Stimulated activated CD8-positive, alpha-beta memory T cell treated with anti-CD3 and anti-CD28 coated beads, Interleukin-7, amount 100 ng/mL, for 4 hours (primary cell): ENCODE measurements at regions not wholly inside any gene's neighbourhood (a gene's known extent, or its start where the extent isn't known, plus 50 kb on each side); places are given as distances from the start of the nearest gene placed in this dataset.

Experiments
- DNase-seq, 2 donors: peaks; one replicate each; pipeline ENCODE4 v3.0.0-alpha.2; 2020; ENCODE audit warnings: low read depth in 2 of 2

DNA sequence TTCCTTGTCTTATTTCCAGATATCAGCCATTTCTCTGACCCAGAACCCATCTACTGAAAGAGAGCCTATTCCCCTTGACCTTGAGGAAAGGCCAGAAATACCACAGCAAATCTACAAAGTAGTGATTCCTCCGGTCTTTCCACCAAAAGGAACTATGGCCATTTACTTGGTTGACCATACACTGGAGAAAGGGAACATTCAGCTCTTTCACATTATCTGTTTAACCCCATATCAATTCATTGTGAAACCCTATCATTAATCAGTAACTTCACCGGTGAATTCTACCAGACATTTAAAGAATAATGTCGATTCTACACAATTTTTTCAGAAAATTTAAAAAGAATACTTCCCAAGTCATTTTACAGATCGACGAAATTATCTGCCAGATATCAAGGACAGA is 265.7 kb upstream of the CLEC14A start:
- DNase-seq = no peak

DNA sequence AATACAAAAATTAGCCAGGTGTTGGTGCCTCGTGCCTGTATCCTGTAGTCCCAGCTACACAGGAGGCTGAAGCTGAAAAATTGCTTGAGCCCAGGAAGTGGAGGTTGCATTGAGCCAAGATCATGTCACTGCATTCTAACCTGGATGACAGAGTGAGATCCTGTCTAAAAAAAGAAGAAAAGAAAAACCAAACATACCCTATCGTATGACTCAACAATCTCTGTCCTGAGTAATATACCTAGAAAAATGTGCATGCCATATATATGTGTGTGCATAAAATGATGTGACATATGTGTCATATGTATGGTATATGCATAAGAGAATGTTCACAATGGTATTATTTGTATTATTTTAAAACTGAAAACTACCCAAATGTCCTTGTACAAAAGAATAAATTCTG is 261.5 kb upstream of the CLEC14A start:
- no peak for DNase-seq

DNA sequence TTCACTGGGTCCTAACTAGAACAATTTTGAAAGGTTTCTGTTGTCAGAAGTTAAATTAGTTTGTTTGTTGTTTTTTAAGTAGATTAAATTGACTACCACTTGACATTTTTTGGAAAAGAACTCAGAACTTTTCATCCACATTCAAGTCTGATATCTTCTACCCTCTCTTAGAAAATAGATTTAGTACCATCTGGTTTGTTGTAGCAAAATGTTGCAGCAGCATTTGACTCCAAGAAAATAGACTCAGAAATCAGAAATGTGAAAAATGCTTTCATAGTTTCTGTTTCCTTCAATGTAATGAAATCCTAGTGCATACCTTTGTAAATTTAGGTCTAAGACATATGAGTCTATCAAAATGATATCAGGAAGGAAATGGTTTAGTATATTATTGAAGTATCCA is 256.3 kb upstream of the CLEC14A start:
- DNase-seq = no peak

DNA sequence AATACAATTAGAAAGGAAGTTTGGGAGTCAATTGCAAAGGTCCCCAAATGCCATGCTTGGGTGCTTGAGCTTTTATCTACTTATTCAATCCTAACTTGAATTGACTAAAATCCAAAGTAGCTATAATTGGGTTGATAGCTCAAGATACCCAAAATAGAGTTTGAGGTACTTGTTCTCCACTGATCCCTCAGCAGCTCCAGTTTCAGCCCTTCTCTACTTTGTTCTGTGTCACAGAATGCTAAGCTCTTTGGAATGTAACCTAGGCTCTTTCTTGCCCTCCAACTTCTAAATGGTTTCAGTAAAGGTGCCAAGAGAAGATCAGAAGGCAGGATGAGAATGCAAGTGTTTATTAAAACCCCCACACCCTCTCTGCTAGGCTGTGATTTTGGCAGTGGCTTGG is 251.4 kb upstream of the CLEC14A start:
- DNase-seq = no peak

DNA sequence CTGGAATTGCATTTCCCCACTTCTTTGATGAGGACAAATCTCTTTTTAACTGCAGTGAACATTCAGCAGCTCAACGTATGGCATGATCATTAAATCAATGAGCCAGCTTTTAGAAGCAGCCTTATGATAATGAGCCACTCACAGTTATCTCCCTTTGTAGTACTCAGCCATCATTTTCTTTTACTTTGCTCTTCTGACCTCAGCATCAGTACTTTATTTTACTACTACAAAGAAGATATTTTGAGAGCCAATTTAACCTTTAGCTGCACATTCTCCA is 250.0 kb upstream of the CLEC14A start:
- no peak for DNase-seq

DNA sequence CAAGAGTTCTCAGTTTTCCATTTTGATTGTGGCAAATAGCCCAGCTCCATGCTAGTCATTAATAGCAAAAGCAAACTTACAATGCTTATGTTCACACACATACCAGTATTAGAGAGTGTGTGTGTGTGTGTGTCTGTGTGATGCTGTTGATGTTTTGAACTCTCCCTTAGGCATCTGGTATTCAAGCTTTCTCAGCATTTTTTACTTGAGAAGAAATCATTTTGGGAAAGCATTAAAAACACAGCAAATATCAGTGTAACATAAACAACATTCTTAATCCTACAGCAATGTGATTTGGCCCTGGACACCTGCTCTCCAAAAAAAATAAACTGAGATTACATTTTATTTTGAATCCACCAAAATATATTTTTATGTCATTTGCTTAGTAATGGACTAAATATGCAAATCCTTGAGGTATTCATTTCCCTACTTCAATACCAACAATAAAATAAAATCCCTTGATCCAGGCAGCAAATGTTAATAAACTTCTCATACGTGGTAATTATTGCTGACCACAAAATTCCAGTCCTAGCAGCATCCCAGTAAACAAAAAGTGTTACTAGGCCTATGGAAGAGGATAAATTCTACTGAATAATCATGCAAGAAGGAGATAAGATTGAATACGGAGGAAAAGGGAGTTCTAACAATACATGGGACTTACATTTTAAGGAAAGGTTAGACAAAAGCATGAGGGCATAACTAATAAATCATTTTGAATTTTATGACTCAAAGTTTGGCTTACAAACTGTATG is 249.5 kb upstream of the CLEC14A start:
- no peak for DNase-seq

DNA sequence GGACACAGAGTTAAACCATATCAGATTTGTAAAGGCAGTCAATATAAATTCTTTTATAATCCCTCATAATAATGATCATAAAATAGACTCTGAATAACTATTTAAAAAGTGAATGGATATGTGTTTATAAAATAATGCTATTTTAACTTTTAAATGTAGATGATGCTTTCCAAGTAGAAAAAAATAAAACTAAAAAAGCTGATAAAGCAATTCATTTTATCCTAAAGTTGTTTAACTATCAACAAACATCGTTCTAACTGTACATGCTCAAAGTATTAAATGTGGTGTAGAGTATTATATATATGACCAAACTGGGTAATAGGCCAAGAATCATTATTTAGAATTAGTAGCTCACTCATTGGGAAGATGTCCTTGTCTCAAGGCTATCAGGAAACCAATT is 248.3 kb upstream of the CLEC14A start:
- no peak for DNase-seq

DNA sequence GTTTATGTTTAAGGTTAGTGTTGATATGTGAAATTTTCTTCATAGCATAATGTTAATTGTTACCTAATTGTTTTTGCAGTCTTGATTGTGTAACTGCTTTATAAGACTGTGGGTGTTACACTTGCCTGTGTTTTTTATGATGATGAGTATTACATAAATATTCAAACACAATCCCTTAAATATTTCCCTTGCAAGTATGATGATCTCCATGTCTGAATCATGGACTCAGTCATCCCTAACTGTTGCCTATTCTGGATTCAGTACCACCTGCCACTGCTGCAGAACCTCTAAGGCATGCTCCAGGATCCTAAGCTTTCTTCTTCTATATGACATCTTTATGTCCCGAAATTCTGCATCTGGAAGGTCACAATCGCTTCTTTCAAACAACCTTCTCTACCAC is 246.3 kb upstream of the CLEC14A start:
- DNase-seq = no peak

DNA sequence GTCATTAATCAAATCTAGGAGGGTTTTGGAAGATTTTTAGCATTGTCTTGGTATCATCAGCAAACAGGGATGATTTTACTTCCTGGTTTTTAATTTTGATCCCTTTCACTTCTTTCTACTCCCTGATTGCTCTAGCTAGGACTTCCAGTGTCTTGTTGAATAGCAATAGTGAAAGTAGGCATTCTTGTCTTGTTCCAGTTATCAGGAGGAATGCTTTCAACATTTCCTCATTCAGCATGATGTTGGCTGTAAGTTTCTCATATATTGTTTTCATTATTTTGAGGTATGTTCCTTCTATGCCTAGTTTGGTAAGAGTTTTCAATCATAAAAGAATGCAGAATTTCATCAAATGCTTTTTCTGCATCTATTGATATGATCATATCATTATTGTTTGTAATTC is 244.2 kb upstream of the CLEC14A start:
- no peak for DNase-seq

DNA sequence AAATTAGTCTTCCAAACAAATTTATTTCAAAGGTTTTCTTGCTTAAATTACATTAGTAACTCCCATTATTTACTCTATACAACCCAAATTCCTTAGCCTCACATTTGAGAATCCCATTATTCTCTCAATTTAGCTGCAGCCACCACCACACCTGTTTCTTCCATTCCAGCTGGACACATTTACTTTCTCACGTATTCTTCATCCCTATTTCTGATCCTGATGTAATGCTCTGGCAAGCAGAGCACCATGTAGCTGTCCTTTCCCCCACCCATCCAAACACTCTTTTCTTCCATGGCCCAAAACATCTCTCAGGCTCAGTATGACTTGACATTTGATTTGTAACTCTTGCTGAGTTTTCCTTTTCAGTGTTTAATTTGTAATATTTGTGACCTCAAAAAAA is 240.2 kb upstream of the CLEC14A start:
- DNase-seq = no peak

DNA sequence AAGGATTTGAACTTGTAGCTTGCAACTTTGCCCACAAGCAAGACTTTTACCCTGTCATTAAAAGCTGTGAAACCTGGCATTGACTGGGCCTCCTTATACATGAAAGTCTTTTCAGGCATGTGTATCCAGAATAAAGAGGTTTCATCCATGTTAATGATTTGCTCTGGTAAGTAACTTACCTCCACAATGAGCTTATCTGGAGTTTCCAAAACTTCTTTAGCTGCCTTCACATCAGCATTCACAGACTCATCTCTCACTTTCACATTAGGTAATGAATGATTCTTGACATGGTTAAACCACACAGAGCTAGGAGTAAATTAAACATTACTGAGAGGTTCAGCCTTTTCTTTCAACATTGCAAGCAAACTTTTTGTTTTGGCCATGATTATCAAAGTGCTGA is 234.4 kb upstream of the CLEC14A start:
- DNase-seq = no peak

DNA sequence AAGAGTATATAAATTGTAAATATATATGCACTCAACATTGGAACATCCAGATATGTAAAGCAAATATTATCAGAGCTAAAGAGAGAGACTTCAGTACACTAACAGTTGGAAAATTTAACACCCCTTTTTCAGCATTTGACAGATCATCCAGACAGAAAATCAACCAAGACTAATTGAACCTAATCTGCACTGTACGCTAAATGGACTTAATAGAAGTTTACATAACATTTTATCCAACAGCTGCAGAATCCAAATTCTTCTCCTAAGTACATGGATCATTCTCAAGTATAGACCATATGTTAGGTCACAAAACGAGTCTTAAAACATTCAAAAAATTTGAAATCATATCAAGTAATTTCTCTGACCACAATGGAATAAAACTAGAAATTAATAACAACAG is 229.1 kb upstream of the CLEC14A start:
- no peak for DNase-seq

DNA sequence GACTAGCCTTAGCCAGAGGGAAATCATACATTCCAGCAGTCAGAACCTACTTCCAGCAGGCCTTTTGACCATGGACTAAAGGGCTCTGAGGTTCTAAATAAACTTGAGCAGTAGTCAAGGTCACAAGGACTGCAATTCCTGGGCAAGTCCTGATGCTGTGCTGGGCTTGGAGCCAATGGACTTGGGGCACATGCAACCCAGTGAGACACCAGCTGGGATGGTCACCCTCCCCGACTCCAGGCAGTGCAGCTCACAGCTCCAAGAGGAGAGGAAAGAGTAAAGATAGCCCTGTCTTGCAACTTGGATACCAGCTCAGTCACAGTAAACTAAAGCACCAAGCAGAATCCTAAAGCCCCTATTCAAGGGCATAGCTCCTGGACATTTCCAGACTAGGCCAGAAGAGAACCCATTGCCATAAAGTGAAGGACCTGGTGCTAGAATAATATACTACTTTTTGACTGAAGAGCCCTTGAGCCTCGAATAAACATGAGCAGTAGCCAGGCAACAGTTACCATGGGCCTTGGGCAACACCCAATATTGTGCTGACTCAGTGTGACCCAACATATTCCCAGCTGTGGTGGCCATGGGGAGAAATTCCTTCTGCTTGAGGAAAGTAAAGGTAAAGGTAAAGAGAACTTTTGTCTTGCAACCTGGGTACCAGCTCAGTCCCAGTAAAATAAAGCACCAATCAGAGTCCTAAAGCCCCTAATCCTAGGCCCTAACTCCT is 226.2 kb upstream of the CLEC14A start:
- DNase-seq = no peak

DNA sequence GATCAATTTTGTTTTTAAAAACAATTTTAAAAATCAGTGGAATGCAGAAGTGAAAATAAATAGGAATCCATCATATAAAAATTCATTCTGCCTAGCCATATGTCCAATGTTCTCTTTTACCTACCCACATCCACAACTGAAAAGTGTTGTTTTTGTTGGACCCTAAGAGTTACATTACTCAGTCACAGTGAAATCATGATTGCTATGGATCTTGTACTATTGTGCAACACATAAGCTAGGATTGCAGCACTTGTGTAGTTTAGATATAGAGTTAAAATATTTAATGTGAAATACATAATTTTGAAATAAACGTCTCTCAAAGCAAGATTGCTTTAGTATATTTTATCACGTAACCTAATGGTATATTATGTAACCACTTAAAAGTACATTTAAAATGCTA is 213.3 kb upstream of the CLEC14A start:
- no peak for DNase-seq

DNA sequence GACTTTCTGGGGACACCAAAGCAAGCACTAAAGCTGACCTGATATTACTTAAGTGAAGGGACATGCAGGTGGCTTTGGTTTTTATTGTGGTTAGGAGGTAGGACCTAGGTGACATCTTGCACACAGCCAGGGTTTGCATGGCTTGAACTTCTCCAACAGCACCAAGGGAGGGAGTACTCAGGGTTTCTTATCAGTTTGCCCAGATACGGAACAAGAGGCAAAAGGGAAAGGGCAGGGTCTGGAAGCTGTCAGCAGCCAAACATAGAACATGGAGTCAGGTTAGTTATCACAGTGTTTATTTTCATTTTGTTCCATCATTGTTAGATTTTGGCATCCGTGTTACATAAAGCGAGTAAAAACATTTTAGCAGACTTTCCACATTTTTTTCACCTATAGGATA is 186.3 kb upstream of the CLEC14A start:
- DNase-seq = no peak

DNA sequence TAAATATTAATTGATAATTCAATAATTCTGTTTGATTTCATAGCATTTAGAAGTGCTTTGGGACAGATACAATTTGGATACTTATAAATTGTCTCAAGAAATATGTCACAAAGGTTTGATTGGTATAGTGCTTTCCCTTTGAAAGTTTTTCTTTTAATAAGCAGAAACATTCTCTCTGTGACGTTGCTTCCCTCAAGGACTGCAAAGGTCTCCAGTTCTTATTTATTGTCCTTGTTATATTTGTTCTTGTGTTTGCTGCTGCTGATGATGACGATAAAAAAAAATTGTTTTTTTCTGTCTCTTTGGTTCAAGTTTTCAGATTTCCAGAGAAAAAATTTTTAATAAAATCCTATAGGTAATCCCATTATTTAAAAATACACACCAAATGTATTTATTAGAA is 176.3 kb upstream of the CLEC14A start:
- DNase-seq = no peak

DNA sequence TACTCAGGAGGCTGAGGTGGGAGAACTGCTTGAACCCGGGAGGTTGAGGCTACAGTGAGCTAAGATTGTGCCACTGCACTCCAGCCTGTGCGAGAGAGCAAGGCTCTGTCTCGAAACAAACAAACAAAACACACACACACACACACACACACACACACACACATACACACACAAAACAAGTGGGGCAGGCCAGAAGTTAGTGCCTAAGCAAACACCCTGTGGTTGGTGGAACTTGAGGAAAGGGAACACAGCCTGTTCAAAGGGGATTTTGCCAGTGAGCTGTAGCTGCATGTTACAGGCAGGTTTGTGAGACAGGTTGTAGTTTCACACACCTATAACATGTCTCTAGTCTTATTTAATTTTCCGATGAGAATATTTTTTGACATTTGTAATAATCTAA is 175.3 kb upstream of the CLEC14A start:
- DNase-seq = no peak

DNA sequence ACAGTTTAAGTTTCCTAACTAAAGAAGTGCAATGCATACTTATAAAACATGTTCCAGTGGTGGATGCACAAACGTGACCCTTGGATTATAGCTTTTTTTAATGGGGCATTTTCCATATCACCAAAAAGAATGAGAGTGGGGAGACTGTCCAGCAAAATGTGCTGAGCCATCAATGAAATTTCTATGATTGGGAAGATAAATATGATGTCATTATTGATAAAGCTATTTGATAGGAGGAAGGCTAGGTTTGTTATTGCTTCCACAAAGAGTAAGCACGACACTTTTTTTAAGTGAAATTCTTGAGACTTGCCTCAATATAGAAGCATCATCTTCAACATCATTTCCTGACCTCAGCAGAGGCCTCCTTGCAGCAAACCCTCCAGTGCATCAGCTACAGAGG is 174.6 kb upstream of the CLEC14A start:
- no peak for DNase-seq

DNA sequence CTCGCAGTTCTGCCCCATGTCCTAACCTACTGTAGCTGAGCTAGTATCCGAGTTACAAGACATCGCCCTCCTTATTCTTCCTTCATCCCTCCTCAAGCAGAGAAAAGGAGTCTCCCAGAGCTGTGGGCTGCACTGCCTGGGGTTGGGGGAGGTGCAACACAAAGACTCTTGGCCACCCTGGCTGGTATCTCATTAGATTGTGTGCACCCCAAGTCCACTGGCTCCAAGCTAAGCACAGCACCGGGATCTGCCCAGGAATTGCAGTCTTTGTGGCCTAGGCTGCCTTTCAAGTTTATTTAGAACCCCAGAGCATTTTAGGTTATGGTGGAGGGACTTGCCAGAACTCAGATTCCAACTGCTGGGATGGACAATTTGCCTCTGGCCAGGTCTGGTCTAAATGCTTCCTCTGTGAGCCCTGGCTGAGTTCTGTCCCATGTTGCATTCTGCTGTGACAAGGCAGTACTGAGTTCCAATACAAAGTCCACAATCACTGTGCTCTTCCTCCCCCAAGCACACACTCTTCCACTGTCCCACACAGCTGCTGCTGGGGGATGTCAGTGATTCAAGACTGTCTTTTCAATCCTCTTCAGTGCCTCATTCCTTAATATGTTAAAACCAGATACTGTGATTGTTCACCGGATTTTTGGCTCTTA is 169.6 kb upstream of the CLEC14A start:
- DNase-seq = no peak

DNA sequence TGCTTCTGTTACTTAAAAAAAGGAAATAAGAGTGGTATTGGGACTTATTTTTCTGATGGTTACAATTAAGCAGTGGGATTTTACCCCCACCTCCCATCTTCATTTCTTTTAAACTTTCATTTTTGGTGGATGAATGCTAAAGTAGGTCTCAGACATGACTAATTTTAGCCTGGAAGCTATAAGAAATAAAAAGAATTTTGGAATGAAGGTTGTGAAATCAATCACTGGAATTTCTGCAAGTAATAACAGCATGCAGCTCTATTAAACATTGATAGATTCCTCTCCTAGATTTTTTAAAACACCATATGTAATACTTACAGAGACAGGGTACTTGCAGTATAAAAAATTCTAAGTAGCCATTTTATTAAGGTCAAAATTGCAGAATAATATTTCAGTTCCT is 164.2 kb upstream of the CLEC14A start:
- no peak for DNase-seq

DNA sequence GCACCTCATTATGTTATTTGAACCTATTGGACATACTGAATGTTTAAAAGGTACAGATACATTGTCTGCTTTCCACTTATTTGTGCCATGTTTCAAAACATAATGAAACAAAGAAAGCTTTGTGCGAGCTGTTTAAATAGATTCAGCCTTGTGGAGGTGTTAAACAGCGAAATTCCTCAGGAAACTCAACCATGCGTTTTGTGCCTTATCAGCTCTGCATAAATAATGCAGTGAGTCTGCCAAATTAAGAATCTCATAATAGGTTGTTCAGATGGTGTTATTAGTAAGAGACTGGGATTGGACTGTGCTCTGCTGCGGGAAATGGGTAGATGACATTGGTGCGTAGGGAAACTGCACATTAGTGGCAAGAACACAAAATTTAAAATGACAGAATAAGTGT is 163.7 kb upstream of the CLEC14A start:
- DNase-seq = no peak

DNA sequence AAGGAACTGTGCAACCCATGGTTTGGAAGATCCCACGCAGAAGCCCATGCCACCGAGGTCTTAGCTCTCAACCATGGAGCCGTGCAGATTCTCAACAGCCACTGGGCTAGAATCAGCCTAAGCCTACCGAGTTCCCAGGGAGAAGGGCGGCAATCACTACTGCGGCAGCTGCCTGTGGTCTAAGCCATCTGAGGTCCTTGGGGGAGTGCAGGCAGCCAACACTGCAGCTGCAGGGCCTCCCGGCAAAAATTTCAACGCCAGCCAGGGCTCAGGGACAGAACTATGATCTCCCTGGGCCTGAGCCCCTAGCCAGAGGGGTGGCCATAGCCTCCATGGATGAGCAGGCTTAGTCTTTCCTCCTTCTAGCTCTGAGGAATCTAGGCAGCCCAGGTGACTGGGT is 156.8 kb upstream of the CLEC14A start:
- DNase-seq = no peak

DNA sequence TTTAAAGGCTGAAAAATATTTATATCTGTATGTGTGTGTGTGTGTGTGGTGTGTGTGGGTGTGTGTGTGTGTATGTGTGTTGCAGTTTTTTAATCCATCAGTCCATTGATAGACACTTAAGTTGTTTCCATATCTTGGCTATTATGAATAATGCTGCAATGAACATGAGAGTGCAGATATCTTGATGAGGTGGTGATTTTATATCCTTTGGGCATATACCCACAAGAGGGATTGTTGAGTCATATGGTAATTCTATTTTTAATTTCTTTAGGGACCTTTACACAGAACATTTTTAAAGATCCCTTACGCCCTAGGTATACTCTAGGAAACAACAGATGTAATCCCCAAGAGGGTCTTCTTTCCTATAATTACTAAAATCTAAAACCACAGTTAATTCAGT is 154.5 kb upstream of the CLEC14A start:
- DNase-seq = no peak
